Coronary artery (tissue), 2 donors: ENCODE measurements at regions not wholly inside any gene's neighbourhood (a gene's known extent, or its start where the extent isn't known, plus 50 kb on each side); places are given as distances from the start of the nearest gene placed in this dataset.

Source experiments
- DNase-seq: peaks from one replicate; pipeline ENCODE4 v3.0.0-alpha.2; 2017; ENCODE audit warnings: low spot score
- H3K27ac ChIP-seq, 2 donors: fragments of 200-600 bp; sonication (generic); one replicate each; pipeline ENCODE4 v1.5.1; 2016 to 2019
- H3K4me3 ChIP-seq: fragments of 200-600 bp; sonication (generic); 2 replicates; pipeline ENCODE4 v1.5.1; 2016; ENCODE audit warnings: mild to moderate bottlenecking, moderate library complexity
- TF ChIP-seq, protein P1 (sequence below): fragments of 200-600 bp; sonication (generic); IDR thresholded peaks from one replicate; pipeline ENCODE4 v1.5.1; 2019; ENCODE audit warnings: antibody characterized with exemption

DNA sequence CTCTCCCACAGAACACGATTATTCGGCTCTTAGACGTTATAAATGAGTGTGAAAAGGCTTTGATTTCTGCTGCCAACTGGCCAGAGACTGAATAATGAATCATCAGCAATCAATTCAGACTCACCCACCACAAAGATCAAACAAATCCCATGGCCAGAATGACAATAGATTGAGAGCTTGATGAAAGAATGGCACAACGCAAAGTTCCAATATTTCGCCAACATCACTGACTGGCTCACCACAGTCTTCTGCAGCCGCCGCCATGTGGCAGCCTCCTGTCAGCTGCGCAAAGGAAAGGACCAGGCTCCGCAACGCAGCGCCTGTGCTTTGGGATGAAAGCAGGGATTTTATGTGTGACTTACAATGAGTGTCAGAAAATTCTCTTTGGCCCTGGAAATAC, 104.4 kb upstream of the SOX11 start:
- Histone ChIP-seq H3K4me3 (no peak overlapping the region), H3K27ac (no peak overlapping the region)
- no peak for DNase-seq
- TF ChIP-seq, protein P1, sequence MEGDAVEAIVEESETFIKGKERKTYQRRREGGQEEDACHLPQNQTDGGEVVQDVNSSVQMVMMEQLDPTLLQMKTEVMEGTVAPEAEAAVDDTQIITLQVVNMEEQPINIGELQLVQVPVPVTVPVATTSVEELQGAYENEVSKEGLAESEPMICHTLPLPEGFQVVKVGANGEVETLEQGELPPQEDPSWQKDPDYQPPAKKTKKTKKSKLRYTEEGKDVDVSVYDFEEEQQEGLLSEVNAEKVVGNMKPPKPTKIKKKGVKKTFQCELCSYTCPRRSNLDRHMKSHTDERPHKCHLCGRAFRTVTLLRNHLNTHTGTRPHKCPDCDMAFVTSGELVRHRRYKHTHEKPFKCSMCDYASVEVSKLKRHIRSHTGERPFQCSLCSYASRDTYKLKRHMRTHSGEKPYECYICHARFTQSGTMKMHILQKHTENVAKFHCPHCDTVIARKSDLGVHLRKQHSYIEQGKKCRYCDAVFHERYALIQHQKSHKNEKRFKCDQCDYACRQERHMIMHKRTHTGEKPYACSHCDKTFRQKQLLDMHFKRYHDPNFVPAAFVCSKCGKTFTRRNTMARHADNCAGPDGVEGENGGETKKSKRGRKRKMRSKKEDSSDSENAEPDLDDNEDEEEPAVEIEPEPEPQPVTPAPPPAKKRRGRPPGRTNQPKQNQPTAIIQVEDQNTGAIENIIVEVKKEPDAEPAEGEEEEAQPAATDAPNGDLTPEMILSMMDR: no peak

DNA sequence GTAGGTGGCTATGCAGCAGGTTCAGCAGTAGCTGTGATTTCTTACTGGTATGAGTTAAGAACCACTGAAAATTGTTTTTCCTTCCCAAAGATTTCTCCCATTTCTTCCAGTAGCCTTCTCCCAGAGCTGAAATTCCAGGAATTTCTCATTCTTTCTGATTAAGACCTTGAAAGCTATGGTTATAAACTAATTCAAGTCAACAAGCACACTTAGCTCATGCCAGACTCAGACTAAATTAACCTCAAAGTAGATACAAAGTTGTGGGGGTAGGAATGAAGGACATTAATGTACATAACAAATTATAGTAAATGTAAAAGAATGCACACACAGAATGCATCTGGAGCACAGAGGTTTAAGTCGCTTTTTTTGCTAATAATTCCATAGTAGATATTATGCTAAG, 103.6 kb upstream of the SOX11 start:
- DNase-seq: no peak
- H3K4me3 ChIP-seq: no peak overlapping the region
- H3K27ac ChIP-seq: no peak overlapping the region
- TF ChIP-seq, protein P1: no peak

DNA sequence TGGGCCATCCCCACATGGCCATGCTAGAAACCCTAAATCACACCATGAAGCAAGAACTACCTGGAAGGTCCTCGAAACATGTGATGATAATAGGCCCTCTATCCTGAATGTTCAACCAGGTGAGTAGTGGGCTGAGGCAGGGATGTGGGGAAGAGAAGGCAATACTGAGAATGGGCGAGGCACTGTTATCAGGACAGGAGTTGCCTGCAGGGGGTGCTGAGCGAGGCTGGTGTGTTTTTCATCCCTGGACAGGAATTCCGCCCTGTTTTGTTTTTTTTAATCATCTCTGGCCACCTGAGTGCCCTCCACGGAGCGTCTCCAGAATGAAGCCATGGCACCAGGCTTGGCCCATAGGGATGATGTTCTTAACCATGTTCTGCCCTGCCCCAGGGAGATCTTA, 103.0 kb upstream of the SOX11 start:
- TF ChIP-seq, protein P1: no peak
- Histone ChIP-seq H3K4me3 (no peak overlapping the region), H3K27ac (no peak overlapping the region)
- no peak for DNase-seq

DNA sequence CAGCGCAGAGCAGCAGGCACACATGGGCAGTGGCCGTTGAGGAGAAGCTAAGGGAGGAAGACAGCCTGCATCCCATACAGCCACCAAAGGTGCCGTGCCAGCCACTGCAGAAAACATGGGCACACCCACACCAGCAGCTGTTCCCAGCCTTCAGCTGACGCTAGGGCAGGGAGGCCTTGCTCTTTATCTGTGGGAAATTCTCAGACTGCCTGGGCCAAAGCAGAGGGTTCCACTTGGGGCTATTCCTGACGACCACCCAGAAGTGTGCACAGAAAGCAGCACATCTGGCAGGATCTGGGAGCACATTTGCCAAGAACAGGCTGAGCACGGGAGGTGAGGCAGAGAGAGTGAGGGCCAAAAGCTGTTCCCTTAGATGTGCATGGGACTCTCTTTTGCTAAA, 101.3 kb upstream of the SOX11 start:
- H3K27ac ChIP-seq: no peak overlapping the region
- TF ChIP-seq, protein P1: no peak
- DNase-seq: no peak

DNA sequence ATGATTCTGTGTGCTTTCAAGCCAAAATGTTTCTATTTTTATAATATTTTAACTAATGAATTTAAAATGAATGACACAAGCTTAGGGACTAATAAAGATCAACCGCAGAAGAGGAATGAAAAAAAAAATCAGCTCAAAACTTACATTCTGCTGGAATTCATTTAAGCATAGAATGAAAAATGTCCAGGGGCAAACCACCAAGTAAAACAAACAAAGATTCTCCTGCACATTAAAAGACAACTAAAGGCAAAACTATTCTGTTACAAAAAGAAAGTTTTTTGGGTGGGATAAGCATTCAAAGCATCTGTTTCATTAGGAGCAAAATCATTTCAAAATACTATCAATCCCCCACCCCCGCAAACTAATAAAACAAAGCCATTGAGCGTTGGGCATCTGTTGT, 99.3 kb upstream of the SOX11 start:
- Histone ChIP-seq H3K4me3 (no peak overlapping the region), H3K27ac (no peak overlapping the region)
- DNase-seq: no peak
- TF ChIP-seq, protein P1: no peak

More for the DNA sequence above, 101.3 kb upstream of the SOX11 start:
- H3K4me3 ChIP-seq: no peak overlapping the region

DNA sequence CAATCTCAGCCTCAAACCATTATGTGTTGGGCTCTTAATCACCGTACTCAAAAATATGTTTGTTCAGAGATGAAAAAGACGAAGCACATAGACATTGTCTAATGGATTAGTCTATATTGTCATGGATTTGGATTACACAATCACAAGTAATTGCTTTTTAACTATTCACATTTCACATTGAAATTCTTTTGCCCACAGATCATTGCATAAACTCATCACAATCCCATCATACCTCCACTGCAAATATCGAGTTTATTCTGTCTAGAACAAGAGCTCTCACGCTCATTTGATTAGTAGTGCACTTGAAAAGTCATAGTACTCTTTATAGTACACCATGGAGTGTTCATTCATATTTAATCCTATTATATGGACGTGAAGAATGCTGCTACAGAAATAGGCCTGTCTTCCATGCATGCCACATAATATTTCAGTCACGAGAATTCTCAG, 97.9 kb upstream of the SOX11 start:
- H3K4me3 ChIP-seq: no peak overlapping the region
- TF ChIP-seq, protein P1: no peak
- DNase-seq: no peak
- H3K27ac ChIP-seq: no peak overlapping the region

DNA sequence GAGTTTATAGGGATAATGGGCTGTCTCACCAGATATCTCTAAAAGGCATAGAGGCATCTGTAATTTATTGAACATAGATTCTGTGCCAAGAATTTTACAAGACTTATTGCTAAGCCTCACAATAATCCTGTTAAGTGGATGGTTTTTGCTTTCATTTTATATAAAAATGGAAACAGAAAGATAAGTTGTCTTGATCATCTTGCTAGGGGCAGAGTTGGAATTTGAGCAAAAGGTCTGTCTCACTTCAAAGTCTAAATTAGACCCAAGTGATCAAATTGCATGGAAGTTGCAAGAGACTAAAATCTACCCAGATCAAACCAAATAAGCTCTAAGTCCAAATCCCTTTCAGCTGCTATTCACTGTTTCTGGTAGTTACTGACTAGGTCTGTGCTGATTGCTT, 95.3 kb upstream of the SOX11 start:
- DNase-seq: no peak

More for the DNA sequence above, 95.3 kb upstream of the SOX11 start:
- H3K4me3 ChIP-seq: no peak overlapping the region
- TF ChIP-seq, protein P1: no peak
- no peak overlapping the region for H3K27ac ChIP-seq
